ENCODE measurements at regions not wholly inside any gene's neighbourhood (a gene's known extent, or its start where the extent isn't known, plus 50 kb on each side); places are given as distances from the start of the nearest gene placed in this dataset.

DNA sequence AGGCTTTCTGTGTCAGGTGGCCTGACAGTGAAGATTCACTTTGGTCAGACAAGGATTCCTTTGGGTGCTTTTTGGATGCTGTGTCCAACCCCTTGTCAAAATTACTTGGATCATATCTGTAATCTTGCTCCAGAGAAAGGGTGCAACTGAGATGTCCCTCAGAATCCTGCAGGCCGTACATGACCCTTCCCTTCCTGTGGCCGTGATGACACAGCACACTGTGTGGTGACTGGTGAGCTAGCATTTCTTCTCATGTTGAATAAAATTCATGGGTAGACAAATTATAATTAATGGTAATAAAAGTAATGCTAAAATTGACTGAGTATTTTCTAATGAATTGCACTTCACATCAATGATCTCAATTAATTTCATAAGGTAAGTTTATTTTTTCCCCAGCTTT lies 356.2 kb downstream of the LPIN1 start:
- TF ChIP-seq, protein P1, sequence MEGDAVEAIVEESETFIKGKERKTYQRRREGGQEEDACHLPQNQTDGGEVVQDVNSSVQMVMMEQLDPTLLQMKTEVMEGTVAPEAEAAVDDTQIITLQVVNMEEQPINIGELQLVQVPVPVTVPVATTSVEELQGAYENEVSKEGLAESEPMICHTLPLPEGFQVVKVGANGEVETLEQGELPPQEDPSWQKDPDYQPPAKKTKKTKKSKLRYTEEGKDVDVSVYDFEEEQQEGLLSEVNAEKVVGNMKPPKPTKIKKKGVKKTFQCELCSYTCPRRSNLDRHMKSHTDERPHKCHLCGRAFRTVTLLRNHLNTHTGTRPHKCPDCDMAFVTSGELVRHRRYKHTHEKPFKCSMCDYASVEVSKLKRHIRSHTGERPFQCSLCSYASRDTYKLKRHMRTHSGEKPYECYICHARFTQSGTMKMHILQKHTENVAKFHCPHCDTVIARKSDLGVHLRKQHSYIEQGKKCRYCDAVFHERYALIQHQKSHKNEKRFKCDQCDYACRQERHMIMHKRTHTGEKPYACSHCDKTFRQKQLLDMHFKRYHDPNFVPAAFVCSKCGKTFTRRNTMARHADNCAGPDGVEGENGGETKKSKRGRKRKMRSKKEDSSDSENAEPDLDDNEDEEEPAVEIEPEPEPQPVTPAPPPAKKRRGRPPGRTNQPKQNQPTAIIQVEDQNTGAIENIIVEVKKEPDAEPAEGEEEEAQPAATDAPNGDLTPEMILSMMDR (IDR thresholded peaks at IDR 0.05), result no peak
- TF ChIP-seq ZFX (IDR thresholded peaks at IDR 0.05; ENCODE audit: borderline replicate concordance), result no peak

Measured in 22Rv1 (cell line).